Esophagus muscularis mucosa (tissue), 4 donors: ENCODE measurements at regions not wholly inside any gene's neighbourhood (a gene's known extent, or its start where the extent isn't known, plus 50 kb on each side); places are given as distances from the start of the nearest gene placed in this dataset.
"Not testable (repeated sequence)": the region's sequence is repeated elsewhere in the genome, so short reads cannot be mapped to it uniquely, and the experiment has no call there.

Experiments
- DNase-seq: peaks from one replicate; pipeline ENCODE4 v3.0.0-alpha.2; 2017; ENCODE audit errors: extremely low spot score
- H3K27ac ChIP-seq, 4 donors: fragments of 200-600 bp; sonication (generic); replicated peaks in 1 of 4; 1 replicate in 3 of 4; 2 replicates in 1 of 4; pipeline ENCODE4 v1.5.1; 2016 to 2019; ENCODE audit warnings: mild to moderate bottlenecking in 1 of 4
- H3K27me3 ChIP-seq, 4 donors: fragments of 200-600 bp; sonication (generic); one replicate each; pipeline versions ENCODE4 v1.5.1 to v1.6.0; 2016 to 2019
- H3K36me3 ChIP-seq, 4 donors: fragments of 200-600 bp; sonication (generic); one replicate each; pipeline ENCODE4 v1.5.1; 2016 to 2019
- H3K4me1 ChIP-seq, 4 donors: fragments of 200-600 bp; sonication (generic); one replicate each; pipeline ENCODE4 v1.5.1; 2016 to 2019
- H3K4me3 ChIP-seq, 4 donors: fragments of 200-600 bp; sonication (generic); 1 replicate in 2 of 4; 2 replicates in 2 of 4; pipeline ENCODE4 v1.5.1; 2016 to 2019; ENCODE audit warnings: mild to moderate bottlenecking in 4 of 4, moderate library complexity in 1 of 4
- H3K9me3 ChIP-seq, 4 donors: fragments of 200-600 bp; sonication (generic); 1 replicate in 3 of 4; 2 replicates in 1 of 4; pipeline ENCODE4 v1.5.1; 2016 to 2019
- EP300 ChIP-seq: sonication (generic); formaldehyde crosslinking; IDR thresholded peaks from one replicate; pipeline ENCODE4 v1.6.1; 2017; ENCODE audit warnings: antibody characterized with exemption
- POLR2A ChIP-seq: fragments of 450-650 bp; IDR thresholded peaks from one replicate; pipeline ENCODE4 v1.6.1; 2017; ENCODE audit warnings: antibody characterized with exemption, moderate library complexity, mild to moderate bottlenecking, low read depth
- POLR2AphosphoS5 ChIP-seq, 2 donors: sonication (generic); formaldehyde crosslinking; IDR thresholded peaks; one replicate each; pipeline ENCODE4 v1.6.1; 2017; ENCODE audit warnings: antibody characterized with exemption in 2 of 2
- WGBS: methylation state at CpG from one replicate; pipeline ENCODE4 v1.1.5; 2018; 5-methylcytosine and 5-hydroxymethylcytosine counted together
- intact Hi-C: fragments of 100-400 bp; cut with DNase I; formaldehyde crosslinking; loops from one replicate; pipeline ENCODE4 v1.15.1; 2023
- TF ChIP-seq, protein P1 (sequence below), 3 experiments: fragments of 200-600 bp in 2 of 3; fragments of 450-650 bp in 1 of 3; sonication (generic) in 2 of 3; IDR thresholded peaks; one replicate each; pipeline ENCODE4 v1.5.1; 2017 to 2019; ENCODE audit warnings: antibody characterized with exemption in 3 of 3, mild to moderate bottlenecking in 2 of 3, moderate library complexity in 1 of 3

DNA sequence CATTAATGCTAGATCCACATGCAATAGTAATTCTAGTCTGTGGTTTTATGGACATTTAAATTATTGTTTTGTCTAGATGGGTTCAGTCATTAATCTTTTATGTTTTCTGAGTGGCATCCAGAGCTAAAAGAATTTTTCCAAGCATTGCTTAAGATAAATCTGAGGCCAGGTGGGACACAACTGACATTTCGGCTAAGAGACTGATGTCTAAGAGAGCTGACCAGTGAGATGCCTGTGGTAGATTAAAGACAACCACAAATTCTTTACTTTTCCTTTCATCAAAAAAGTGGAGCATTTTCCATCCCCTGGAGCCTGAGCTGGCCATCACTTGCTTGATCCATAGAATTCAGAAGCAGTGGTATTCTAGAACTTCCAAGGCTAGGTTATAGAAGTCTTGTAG, 182.2 kb downstream of the NRP2 start:
- no peak for DNase-seq
- Histone ChIP-seq H3K9me3 (no peaks in the 10 kb centered on the region), H3K27me3 (no peaks in the 10 kb centered on the region), H3K27ac (no peak overlapping the region), H3K4me3 (no peak overlapping the region), H3K4me1 (peaks cover 0 to 22% (median 13%) of the 10 kb centered on the region in 4 donors), H3K36me3 (no peaks in the 10 kb centered on the region)
- 100% methylated on average over 1 of the region's 1 CpG for WGBS
- intact Hi-C loops, result no loop called here
- TF ChIP-seq POLR2A, result no peak

DNA sequence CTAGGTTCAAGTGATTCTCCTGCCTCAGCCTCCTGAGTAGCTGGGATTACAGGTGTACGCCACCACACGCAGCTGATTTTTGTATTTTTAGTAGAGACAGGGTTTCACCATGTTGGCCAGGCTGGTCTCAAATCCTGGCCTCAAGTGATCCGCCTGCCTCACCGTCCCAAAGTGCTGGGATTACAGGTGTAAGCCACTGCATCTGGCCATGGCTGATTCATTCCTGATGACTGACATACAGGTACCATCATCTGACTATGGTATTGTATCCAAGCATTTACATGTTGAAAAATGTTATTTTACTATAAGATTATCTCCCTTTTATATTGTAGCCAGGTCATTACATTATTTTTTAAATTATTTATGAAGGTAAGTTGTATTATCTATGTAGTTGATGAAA, 180.5 kb downstream of the NRP2 start:
- intact Hi-C loops, H3K9me3 ChIP-seq, DNase-seq, H3K36me3 ChIP-seq, H3K27me3 ChIP-seq, H3K27ac ChIP-seq, H3K4me3 ChIP-seq: not testable (repeated sequence)
- H3K4me1 ChIP-seq, result peaks cover 0 to 25% (median 18%) of the 10 kb centered on the region in 4 donors
- WGBS, result 91% methylated on average over 3 of the region's 4 CpGs

DNA sequence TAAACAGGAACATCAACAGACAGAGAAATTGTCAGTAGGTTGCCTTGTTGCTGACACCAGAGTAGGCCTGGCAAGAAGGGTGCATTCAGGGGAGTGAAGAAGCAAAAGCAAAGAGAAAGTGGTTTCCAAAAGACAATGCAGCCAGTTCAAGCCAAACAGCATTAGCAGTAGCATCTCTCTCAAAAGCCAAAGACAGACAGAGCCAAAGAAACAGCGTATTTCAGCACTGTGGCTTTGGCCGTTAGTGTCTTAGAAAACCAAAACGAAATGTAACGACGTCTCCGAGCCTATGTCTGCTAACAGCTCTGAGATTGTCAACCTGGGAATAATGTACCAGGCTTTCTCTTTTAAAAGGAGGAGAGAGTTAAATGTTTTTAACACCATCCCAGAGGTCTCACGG, 178.6 kb downstream of the NRP2 start:
- Histone ChIP-seq H3K27ac (no peak overlapping the region), H3K27me3 (no peaks in the 10 kb centered on the region), H3K4me3 (no peak overlapping the region), H3K9me3 (no peaks in the 10 kb centered on the region), H3K36me3 (no peaks in the 10 kb centered on the region), H3K4me1 (peaks cover 0 to 16% (median 10%) of the 10 kb centered on the region in 4 donors)
- intact Hi-C loops, result no loop called here
- WGBS, result 89% methylated on average over 7 of the region's 7 CpGs
- TF ChIP-seq EP300, result no peak
- TF ChIP-seq, protein P1, sequence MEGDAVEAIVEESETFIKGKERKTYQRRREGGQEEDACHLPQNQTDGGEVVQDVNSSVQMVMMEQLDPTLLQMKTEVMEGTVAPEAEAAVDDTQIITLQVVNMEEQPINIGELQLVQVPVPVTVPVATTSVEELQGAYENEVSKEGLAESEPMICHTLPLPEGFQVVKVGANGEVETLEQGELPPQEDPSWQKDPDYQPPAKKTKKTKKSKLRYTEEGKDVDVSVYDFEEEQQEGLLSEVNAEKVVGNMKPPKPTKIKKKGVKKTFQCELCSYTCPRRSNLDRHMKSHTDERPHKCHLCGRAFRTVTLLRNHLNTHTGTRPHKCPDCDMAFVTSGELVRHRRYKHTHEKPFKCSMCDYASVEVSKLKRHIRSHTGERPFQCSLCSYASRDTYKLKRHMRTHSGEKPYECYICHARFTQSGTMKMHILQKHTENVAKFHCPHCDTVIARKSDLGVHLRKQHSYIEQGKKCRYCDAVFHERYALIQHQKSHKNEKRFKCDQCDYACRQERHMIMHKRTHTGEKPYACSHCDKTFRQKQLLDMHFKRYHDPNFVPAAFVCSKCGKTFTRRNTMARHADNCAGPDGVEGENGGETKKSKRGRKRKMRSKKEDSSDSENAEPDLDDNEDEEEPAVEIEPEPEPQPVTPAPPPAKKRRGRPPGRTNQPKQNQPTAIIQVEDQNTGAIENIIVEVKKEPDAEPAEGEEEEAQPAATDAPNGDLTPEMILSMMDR (IDR thresholded peaks at IDR 0.05), result no peak
- TF ChIP-seq POLR2A, result no peak
- no peak for TF ChIP-seq POLR2AphosphoS5 (IDR thresholded peaks at IDR 0.05)
- no peak for DNase-seq

DNA sequence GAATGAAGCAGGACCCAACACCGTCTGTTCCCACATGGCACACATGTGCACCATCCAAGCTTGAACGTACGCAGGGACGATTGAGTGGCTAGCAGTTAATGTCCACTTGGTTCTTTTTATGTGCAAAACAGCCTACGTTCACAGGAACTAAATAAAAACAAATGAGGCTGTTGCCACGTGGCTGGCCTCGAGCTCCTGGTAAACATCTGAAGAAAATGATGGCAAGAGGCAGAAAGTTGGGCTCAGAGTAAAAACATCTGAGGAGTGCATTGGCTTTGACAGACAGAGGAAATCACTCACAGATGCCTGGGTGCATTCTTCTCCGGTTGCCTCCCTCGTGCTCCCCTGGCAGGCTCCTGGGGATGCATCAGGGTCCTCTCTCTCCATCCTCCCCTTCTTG, 177.9 kb downstream of the NRP2 start:
- no peaks in the 10 kb centered on the region for H3K9me3 ChIP-seq
- WGBS, result 64% methylated on average over 9 of the region's 9 CpGs
- no peak for TF ChIP-seq POLR2AphosphoS5 (IDR thresholded peaks at IDR 0.05)
- TF ChIP-seq, protein P1 (IDR thresholded peaks at IDR 0.05), result no peak
- TF ChIP-seq POLR2A, result no peak
- TF ChIP-seq EP300, result no peak
- no peaks in the 10 kb centered on the region for H3K27me3 ChIP-seq
- no peaks in the 10 kb centered on the region for H3K36me3 ChIP-seq
- H3K4me1 ChIP-seq, result peaks cover 0 to 13% (median 7%) of the 10 kb centered on the region in 4 donors
- intact Hi-C loops, result no loop called here
- DNase-seq, result no peak
- no peak overlapping the region for H3K4me3 ChIP-seq
- H3K27ac ChIP-seq, result no peak overlapping the region

DNA sequence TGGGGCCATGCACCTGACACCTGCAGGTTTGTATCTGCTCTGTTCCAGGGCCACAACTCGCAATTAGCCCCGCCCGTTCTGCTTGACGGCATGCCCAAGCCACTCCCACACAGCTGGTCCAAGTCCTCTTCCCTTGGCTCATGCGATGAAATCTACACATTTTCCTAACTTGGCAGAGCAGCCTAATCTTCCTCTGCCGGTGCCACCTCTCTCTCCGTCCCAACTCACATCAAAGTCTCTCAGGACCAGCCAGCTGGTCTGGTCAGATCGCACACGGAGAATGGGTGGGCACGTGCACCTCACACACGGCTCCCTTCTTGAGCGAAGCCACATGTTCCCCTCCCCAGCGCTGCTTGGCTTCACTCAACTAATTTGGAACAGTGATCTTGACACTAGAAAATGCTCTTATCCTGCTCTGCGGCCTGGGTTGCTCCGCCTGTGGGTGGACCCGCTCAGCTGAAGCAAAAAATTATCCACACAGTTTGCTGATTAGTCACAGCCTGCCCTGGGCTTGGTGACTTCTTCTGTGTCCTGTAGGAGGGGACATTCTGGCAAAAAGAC, 176.7 kb downstream of the NRP2 start:
- Histone ChIP-seq H3K4me1 (peaks cover 0 to 9% (median 7%) of the 10 kb centered on the region in 4 donors), H3K27me3 (no peaks in the 10 kb centered on the region), H3K27ac (no peak overlapping the region), H3K4me3 (no peak overlapping the region), H3K9me3 (no peaks in the 10 kb centered on the region), H3K36me3 (no peaks in the 10 kb centered on the region)
- TF ChIP-seq POLR2A, result no peak
- no peak for TF ChIP-seq EP300
- no peak for TF ChIP-seq POLR2AphosphoS5 (IDR thresholded peaks at IDR 0.05)
- TF ChIP-seq, protein P1 (IDR thresholded peaks at IDR 0.05), result no peak
- no peak for DNase-seq
- WGBS, result 70% methylated on average over 16 of the region's 16 CpGs
- intact Hi-C loops, result no loop called here

DNA sequence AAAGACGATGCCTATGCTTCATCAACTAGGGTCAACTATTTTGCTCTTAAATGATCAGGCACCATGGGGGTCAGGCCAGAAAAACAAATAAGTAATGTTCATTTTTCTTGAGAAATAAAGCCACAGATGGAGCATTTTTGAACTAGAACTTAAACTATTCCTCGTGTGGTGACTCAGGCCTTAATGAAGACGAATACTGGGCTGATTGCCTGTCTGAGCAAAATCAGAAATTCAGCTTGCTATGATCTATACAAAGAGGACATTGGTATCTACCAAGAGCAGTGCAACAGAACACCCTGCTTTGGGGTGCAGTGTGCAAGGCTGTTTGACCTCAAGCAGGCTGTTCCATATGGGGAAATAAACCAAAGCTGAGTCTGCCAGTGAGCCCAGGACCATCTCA, 176.0 kb downstream of the NRP2 start:
- no peaks in the 10 kb centered on the region for H3K9me3 ChIP-seq
- TF ChIP-seq POLR2AphosphoS5 (IDR thresholded peaks at IDR 0.05) (no peak), POLR2A (no peak), EP300 (no peak)
- TF ChIP-seq, protein P1 (IDR thresholded peaks at IDR 0.05), result no peak
- H3K4me1 ChIP-seq, result peaks cover 0 to 9% (median 7%) of the 10 kb centered on the region in 4 donors
- no peak for DNase-seq
- no peaks in the 10 kb centered on the region for H3K36me3 ChIP-seq
- H3K27me3 ChIP-seq, result no peaks in the 10 kb centered on the region
- WGBS, result 67% methylated on average over 3 of the region's 3 CpGs
- H3K27ac ChIP-seq, result no peak overlapping the region
- no peak overlapping the region for H3K4me3 ChIP-seq
- intact Hi-C loops, result no loop called here
